ENCODE measurements at regions not wholly inside any gene's neighbourhood (a gene's known extent, or its start where the extent isn't known, plus 50 kb on each side); places are given as distances from the start of the nearest gene placed in this dataset.

DNA sequence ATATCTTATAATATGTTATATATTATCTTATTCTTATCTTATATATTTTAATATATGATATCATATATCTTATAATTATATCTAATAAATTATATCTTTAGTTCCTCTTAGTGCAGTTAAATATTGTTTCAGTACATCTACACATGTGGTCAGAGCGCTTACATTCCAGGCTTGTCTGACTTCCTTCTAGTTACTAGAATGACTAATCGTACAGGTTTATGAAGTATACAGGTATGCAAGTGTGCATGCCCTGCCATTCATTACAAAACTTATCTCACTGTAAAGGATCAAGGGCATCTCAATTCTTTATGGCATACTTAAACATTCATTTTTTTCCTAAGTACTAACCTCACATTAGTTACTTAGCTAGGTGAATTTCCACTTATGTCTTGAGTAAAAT is 1278.0 kb upstream of the MAP3K7 start (continued):
- TF ChIP-seq, protein P1, sequence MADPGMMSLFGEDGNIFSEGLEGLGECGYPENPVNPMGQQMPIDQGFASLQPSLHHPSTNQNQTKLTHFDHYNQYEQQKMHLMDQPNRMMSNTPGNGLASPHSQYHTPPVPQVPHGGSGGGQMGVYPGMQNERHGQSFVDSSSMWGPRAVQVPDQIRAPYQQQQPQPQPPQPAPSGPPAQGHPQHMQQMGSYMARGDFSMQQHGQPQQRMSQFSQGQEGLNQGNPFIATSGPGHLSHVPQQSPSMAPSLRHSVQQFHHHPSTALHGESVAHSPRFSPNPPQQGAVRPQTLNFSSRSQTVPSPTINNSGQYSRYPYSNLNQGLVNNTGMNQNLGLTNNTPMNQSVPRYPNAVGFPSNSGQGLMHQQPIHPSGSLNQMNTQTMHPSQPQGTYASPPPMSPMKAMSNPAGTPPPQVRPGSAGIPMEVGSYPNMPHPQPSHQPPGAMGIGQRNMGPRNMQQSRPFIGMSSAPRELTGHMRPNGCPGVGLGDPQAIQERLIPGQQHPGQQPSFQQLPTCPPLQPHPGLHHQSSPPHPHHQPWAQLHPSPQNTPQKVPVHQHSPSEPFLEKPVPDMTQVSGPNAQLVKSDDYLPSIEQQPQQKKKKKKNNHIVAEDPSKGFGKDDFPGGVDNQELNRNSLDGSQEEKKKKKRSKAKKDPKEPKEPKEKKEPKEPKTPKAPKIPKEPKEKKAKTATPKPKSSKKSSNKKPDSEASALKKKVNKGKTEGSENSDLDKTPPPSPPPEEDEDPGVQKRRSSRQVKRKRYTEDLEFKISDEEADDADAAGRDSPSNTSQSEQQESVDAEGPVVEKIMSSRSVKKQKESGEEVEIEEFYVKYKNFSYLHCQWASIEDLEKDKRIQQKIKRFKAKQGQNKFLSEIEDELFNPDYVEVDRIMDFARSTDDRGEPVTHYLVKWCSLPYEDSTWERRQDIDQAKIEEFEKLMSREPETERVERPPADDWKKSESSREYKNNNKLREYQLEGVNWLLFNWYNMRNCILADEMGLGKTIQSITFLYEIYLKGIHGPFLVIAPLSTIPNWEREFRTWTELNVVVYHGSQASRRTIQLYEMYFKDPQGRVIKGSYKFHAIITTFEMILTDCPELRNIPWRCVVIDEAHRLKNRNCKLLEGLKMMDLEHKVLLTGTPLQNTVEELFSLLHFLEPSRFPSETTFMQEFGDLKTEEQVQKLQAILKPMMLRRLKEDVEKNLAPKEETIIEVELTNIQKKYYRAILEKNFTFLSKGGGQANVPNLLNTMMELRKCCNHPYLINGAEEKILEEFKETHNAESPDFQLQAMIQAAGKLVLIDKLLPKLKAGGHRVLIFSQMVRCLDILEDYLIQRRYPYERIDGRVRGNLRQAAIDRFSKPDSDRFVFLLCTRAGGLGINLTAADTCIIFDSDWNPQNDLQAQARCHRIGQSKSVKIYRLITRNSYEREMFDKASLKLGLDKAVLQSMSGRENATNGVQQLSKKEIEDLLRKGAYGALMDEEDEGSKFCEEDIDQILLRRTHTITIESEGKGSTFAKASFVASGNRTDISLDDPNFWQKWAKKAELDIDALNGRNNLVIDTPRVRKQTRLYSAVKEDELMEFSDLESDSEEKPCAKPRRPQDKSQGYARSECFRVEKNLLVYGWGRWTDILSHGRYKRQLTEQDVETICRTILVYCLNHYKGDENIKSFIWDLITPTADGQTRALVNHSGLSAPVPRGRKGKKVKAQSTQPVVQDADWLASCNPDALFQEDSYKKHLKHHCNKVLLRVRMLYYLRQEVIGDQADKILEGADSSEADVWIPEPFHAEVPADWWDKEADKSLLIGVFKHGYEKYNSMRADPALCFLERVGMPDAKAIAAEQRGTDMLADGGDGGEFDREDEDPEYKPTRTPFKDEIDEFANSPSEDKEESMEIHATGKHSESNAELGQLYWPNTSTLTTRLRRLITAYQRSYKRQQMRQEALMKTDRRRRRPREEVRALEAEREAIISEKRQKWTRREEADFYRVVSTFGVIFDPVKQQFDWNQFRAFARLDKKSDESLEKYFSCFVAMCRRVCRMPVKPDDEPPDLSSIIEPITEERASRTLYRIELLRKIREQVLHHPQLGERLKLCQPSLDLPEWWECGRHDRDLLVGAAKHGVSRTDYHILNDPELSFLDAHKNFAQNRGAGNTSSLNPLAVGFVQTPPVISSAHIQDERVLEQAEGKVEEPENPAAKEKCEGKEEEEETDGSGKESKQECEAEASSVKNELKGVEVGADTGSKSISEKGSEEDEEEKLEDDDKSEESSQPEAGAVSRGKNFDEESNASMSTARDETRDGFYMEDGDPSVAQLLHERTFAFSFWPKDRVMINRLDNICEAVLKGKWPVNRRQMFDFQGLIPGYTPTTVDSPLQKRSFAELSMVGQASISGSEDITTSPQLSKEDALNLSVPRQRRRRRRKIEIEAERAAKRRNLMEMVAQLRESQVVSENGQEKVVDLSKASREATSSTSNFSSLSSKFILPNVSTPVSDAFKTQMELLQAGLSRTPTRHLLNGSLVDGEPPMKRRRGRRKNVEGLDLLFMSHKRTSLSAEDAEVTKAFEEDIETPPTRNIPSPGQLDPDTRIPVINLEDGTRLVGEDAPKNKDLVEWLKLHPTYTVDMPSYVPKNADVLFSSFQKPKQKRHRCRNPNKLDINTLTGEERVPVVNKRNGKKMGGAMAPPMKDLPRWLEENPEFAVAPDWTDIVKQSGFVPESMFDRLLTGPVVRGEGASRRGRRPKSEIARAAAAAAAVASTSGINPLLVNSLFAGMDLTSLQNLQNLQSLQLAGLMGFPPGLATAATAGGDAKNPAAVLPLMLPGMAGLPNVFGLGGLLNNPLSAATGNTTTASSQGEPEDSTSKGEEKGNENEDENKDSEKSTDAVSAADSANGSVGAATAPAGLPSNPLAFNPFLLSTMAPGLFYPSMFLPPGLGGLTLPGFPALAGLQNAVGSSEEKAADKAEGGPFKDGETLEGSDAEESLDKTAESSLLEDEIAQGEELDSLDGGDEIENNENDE (IDR thresholded peaks at IDR 0.05; ENCODE audit: insufficient replicate concordance, low read length): no peak
- TF ChIP-seq SIX5 (IDR thresholded peaks at IDR 0.05; ENCODE audit: low read depth, low read length) (no peak), POLR2A (IDR thresholded peaks at IDR 0.05; ENCODE audit: control extremely low read depth in 1 of 2, low read depth in 2 of 2, low read length in 2 of 2) (no peak), EZH2 (IDR thresholded peaks at IDR 0.05; ENCODE audit: low read depth, low read length, severe bottlenecking) (no peak), SRF (IDR thresholded peaks at IDR 0.05; ENCODE audit: low read depth, low read length) (no peak)

All from H1 (cell line).